ENCODE measurements at regions not wholly inside any gene's neighbourhood (a gene's known extent, or its start where the extent isn't known, plus 50 kb on each side); places are given as distances from the start of the nearest gene placed in this dataset.

GRCh38 chr10:44696496-44696895, 214.6 kb upstream of the TMEM72 start:
- in situ Hi-C loops (cut with HindIII; ENCODE audit: low pct_unique_long_range_greater_than_20kb, low sequenced_read_pairs) = no loop called here
- DNase-seq (ENCODE audit: low read depth, low spot score) = no peak

DNA sequence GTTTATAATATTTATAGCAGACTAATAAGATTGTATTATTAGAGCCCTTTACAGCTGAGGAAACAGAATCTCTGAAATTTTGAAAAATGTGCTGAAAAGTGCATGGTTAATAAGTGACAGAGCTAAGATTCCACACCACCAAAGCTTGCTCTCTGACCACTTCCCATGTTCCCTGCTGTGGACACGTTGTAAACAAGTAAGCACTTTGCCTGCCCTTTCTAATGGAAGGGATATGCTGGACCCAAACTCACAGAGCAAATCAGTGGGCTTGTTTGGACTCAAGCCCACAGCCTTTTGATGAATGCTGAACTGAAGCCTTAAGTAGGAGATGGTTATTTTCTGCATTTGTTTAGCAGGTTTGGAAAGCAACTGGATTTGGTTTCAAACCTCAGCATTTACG, 214.0 kb upstream of the TMEM72 start:
- in situ Hi-C loops (cut with HindIII; ENCODE audit: low pct_unique_long_range_greater_than_20kb, low sequenced_read_pairs) = no loop called here
- DNase-seq (ENCODE audit: low read depth, low spot score) = no peak

- in situ Hi-C loops (cut with HindIII; ENCODE audit: low pct_unique_long_range_greater_than_20kb, low sequenced_read_pairs) = no loop called here
- no peak for DNase-seq (ENCODE audit: low read depth, low spot score)
Observed at GRCh38 chr10:44702531-44702930, 208.6 kb upstream of the TMEM72 start.

GRCh38 chr10:44703241-44704155, 207.6 kb upstream of the TMEM72 start:
- in situ Hi-C loops (cut with HindIII; ENCODE audit: low pct_unique_long_range_greater_than_20kb, low sequenced_read_pairs) = no loop called here
- DNase-seq (ENCODE audit: low read depth, low spot score) = no peak

GRCh38 chr10:44704616-44705015, 206.5 kb upstream of the TMEM72 start:
- in situ Hi-C loops (cut with HindIII; ENCODE audit: low pct_unique_long_range_greater_than_20kb, low sequenced_read_pairs) = no loop called here
- DNase-seq (ENCODE audit: low read depth, low spot score) = no peak

DNA sequence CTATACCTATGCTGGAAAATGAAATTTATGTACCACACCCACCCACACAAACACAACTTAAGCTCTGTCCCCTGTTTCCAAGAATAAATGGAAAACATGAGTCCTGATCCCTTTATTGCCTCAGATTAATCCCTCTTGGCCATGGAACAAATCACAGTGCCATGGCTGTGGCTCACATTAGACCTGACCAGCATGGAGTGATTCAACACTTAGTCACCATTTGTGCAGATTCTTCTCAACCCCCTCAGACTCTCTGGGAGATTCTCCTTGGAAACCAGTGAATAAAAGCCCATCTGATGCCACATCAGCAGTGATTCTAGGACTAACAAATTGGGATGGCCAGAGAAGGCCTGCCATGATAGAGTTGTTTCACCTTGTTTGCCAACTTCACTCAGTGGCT, 204.4 kb upstream of the TMEM72 start:
- DNase-seq (ENCODE audit: low read depth, low spot score) = no peak
- in situ Hi-C loops (cut with HindIII; ENCODE audit: low pct_unique_long_range_greater_than_20kb, low sequenced_read_pairs) = no loop called here

DNA sequence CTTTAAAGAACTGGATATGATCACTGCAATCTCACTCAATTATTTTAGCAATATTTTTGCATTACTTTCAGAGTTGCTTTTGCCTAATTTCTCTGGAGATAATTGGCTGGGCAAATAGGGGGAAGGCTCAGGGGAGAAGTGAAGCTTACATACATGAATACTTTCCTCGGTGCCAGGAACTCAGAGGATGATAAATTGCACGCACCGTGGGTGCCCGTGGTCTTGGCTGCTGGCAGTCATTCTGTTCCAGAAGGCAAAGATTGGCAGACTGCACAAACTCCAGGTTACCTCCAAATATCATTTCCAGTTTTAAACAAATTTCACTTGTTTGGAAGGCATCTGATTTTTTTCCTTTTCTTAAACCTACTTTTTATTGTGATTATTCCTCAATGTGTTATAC, 197.8 kb upstream of the TMEM72 start:
- in situ Hi-C loops (cut with HindIII; ENCODE audit: low pct_unique_long_range_greater_than_20kb, low sequenced_read_pairs) = no loop called here
- DNase-seq (ENCODE audit: low read depth, low spot score) = no peak

- DNase-seq (ENCODE audit: low read depth, low spot score) = no peak
- in situ Hi-C loops (cut with HindIII; ENCODE audit: low pct_unique_long_range_greater_than_20kb, low sequenced_read_pairs) = no loop called here
Observed at GRCh38 chr10:44714451-44714850, 196.7 kb upstream of the TMEM72 start.

DNA sequence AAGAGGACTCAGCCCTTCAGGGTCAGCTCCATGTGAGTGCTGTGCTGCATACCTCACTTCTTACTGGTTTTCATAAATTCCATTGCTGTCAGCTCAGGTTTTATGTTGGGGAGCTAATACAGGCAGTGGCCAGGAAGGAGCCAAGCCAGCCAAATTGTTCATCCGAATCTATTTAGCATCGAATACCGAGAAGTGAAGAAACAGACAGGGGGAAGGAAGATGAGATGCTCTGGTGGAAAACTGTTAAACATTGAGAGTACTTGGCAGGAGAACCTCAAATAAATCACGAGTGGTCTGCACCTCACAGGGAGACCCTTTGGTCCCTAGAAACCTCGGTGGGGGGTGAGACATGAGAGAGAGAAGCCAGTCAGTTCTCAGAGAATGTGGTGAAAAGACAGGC, 196.0 kb upstream of the TMEM72 start:
- DNase-seq (ENCODE audit: low read depth, low spot score) = no peak
- in situ Hi-C loops (cut with HindIII; ENCODE audit: low pct_unique_long_range_greater_than_20kb, low sequenced_read_pairs) = no loop called here

GRCh38 chr10:44716470-44717015, 194.6 kb upstream of the TMEM72 start:
- in situ Hi-C loops (cut with HindIII; ENCODE audit: low pct_unique_long_range_greater_than_20kb, low sequenced_read_pairs) = no loop called here
- no peak for DNase-seq (ENCODE audit: low read depth, low spot score)

- no peak for DNase-seq (ENCODE audit: low read depth, low spot score)
- in situ Hi-C loops (cut with HindIII; ENCODE audit: low pct_unique_long_range_greater_than_20kb, low sequenced_read_pairs) = no loop called here
Observed at GRCh38 chr10:44723082-44723481, 188.1 kb upstream of the TMEM72 start.

DNA sequence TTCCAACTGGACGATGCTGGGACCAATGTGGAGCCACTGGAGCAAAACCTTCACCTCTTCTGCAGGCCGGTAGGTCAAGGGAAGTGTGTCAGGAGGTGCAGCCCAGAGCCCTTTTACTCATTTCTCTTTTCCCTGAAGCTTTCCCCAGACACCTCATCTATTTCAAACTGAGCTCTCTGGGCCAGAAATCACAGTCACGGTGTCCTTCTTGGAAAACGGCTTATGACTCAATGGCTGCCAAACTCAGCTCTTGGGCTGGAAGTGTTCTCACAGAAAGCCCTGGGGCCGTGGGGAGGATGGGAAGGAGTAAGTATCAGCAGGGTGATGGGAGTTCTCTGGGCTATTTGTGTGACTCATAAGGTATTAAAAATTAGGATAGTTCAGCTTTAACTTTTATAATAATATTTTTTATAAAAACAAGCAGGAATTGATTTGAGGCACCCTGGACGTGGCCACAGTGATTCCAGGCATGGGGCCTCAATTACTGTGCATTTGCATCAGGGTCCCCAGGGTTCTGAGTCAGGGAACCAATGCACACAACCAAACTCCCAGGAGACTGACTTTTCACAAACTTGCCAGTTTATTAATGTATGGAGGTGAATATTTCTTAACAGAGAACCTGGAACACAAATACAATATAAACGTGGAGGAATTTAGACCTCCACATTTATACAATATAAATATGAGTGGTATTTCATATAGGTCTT, 187.4 kb upstream of the TMEM72 start:
- DNase-seq (ENCODE audit: low read depth, low spot score) = no peak
- in situ Hi-C loops (cut with HindIII; ENCODE audit: low pct_unique_long_range_greater_than_20kb, low sequenced_read_pairs) = no loop called here

DNA sequence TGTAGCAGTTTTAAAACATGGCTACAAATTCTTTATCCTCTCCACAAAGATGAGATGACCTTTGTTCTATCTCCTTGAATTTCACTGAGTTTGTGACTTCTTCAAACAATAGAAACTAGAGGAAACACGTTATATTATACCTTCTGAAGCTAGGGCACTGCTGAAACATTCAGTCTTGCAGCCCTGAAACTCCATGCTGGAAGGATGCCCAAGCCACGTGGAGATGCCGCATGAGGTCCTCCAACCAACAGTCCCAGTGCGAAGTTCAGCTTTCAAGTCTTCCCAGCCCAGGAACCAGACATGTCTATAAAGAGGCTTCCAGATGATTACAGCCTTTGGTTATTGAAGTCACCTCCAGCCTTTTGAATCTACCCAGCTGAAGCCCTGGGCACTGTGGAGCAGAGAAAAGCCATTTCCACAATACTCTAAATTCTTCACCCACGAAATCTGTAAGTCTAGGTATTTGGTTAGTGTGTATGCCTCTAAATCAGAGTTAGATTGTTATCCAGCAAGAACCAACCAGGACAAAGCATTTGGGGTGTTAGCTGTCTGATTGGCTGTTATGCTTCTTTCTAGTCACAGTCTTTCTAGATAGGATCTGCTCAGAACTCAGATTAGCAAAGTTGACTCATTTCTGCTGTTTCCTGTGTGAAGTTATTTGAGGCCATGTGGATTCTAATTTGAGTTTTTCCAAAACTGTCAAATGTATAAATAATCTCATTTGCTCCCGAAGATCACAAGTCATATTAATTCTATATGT, 186.5 kb upstream of the TMEM72 start:
- in situ Hi-C loops (cut with HindIII; ENCODE audit: low pct_unique_long_range_greater_than_20kb, low sequenced_read_pairs) = no loop called here
- DNase-seq (ENCODE audit: low read depth, low spot score) = no peak

DNA sequence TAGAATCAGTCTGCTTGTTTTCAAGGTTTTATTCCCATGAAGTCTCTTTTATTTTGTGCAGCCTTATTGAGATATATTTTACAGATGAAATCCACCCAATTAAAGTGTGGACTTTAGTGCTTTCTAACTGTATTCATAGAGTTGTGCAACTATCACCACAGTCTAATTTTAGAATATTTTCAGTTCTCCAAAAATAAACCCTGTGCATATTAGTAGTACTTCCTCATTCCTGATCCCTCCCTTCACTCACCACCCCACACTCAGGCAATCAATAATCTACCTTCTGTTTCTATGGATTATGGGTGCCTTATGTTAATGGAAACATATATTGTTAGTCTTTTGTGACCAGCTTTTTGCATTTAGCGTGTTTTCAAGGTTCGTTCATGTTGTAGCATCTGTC, 185.7 kb upstream of the TMEM72 start:
- no peak for DNase-seq (ENCODE audit: low read depth, low spot score)
- in situ Hi-C loops (cut with HindIII; ENCODE audit: low pct_unique_long_range_greater_than_20kb, low sequenced_read_pairs) = no loop called here

- no peak for DNase-seq (ENCODE audit: low read depth, low spot score)
- in situ Hi-C loops (cut with HindIII; ENCODE audit: low pct_unique_long_range_greater_than_20kb, low sequenced_read_pairs) = no loop called here
Observed at GRCh38 chr10:44731283-44731682, 179.9 kb upstream of the TMEM72 start.

GRCh38 chr10:44733501-44734488, 177.3 kb upstream of the TMEM72 start:
- in situ Hi-C loops (cut with HindIII; ENCODE audit: low pct_unique_long_range_greater_than_20kb, low sequenced_read_pairs) = no loop called here
- no peak for DNase-seq (ENCODE audit: low read depth, low spot score)

DNA sequence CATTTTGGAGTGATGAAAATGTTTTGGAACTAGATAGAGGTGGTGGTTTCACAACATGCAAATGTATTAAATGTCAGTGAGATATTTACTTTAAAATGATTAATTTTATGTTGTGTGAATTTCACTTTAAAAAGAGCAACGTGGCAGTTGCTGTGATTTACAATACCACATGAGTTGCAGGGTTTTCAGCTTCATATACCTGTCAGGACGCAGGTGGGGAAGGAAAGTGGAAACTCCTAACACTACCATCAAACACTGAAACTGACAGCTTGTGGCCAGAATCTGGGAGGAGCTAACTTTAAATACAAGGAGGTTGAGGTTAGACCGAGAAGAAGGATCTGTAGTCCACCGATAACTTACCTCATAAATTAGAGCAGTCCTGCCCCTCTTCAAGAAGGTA, 168.9 kb upstream of the TMEM72 start:
- no peak for DNase-seq (ENCODE audit: low read depth, low spot score)
- in situ Hi-C loops (cut with HindIII; ENCODE audit: low pct_unique_long_range_greater_than_20kb, low sequenced_read_pairs) = no loop called here

Measured in SK-MEL-5 (cell line).